SK-N-SH (cell line): ENCODE measurements at regions not wholly inside any gene's neighbourhood (a gene's known extent, or its start where the extent isn't known, plus 50 kb on each side); places are given as distances from the start of the nearest gene placed in this dataset.

ENCODE experiments used
- CTCF ChIA-PET: fragments of 300-600, 350-600 bp; formaldehyde crosslinking; extraction: SDS; loops from one replicate; lab custom pipeline; 2021; lab: Yijun Ruan, JAX
- POLR2A ChIA-PET: fragments of 350-600 bp; sonication (Branson Sonifier 250); formaldehyde crosslinking; extraction: SDS; loops from one replicate; lab custom pipeline; 2020; ENCODE audit warnings: antibody characterized with exemption, inconsistent platforms; lab: Yijun Ruan, JAX
- DNase-seq: peaks from one replicate; pipeline ENCODE4 v3.0.0; 2012
- H2AFZ ChIP-seq: fragments of 200-600 bp; sonication (generic); 2 replicates; pipeline ENCODE4 v1.8.1; 2016; ENCODE audit warnings: antibody characterized with exemption, mild to moderate bottlenecking, low read depth
- H3F3A ChIP-seq: fragments of 200-600 bp; sonication (generic); replicated peaks from 2 replicates; pipeline ENCODE3; 2016; ENCODE audit warnings: antibody characterized with exemption, mild to moderate bottlenecking; ENCODE audit not compliant: insufficient read depth
- H3K27ac ChIP-seq, 2 experiments: fragments of 200-500 bp in 1 of 2; fragments of 200-600 bp in 1 of 2; sonication (Bioruptor generic) in 1 of 2; sonication (generic), shearing (Covaris generic) in 1 of 2; 2 replicates each; pipeline versions ENCODE4 v1.5.1 to v1.6.1; 2014 to 2016; ENCODE audit warnings: low read depth in 2 of 2, inconsistent platforms in 1 of 2, low read length in 1 of 2, mild to moderate bottlenecking in 1 of 2, mixed read lengths in 1 of 2
- H3K27me3 ChIP-seq: fragments of 200-600 bp; sonication (generic), shearing (Covaris generic); 2 replicates; pipeline ENCODE4 v1.6.1; 2016; ENCODE audit warnings: mixed run types; ENCODE audit not compliant: insufficient read depth
- H3K36me3 ChIP-seq, 2 experiments: fragments of 200-500 bp in 1 of 2; fragments of 200-600 bp in 1 of 2; sonication (Bioruptor generic) in 1 of 2; sonication (generic) in 1 of 2; replicated peaks in 1 of 2; 2 replicates each; pipeline versions ENCODE3 to v1.5.1; 2014 to 2016; ENCODE audit warnings: low read length in 1 of 2, mild to moderate bottlenecking in 1 of 2; ENCODE audit not compliant: insufficient read depth in 2 of 2, control insufficient read depth in 1 of 2
- H3K4me1 ChIP-seq, 2 experiments: fragments of 200-500 bp in 1 of 2; fragments of 200-600 bp in 1 of 2; sonication (Bioruptor generic) in 1 of 2; sonication (generic), shearing (Covaris generic) in 1 of 2; 2 replicates each; pipeline versions ENCODE4 v1.5.1 to v1.6.1; 2014 to 2016; ENCODE audit warnings: low read depth in 1 of 2, low read length in 1 of 2, mixed run types in 1 of 2; ENCODE audit not compliant: insufficient read depth in 2 of 2, control insufficient read depth in 1 of 2
- H3K4me2 ChIP-seq: fragments of 200-600 bp; sonication (generic), shearing (Covaris generic); 2 replicates; pipeline ENCODE4 v1.6.1; 2017; ENCODE audit warnings: mixed run types
- H3K4me3 ChIP-seq, 2 experiments: fragments of 200-500 bp in 1 of 2; fragments of 200-600 bp in 1 of 2; sonication (Bioruptor generic) in 1 of 2; sonication (generic), shearing (Covaris generic) in 1 of 2; 2 replicates each; pipeline versions ENCODE4 v1.5.1 to v1.8.1; 2014 to 2016; ENCODE audit warnings: low read depth in 2 of 2, inconsistent platforms in 1 of 2, low read length in 1 of 2, mild to moderate bottlenecking in 1 of 2, mixed read lengths in 1 of 2, moderate library complexity in 1 of 2
- H3K79me2 ChIP-seq: fragments of 200-600 bp; sonication (generic); 2 replicates; pipeline ENCODE4 v1.8.1; 2017; ENCODE audit warnings: mild to moderate bottlenecking; ENCODE audit not compliant: insufficient read depth
- H3K9ac ChIP-seq: fragments of 200-600 bp; sonication (generic); 2 replicates; pipeline ENCODE4 v1.6.1; 2017; ENCODE audit warnings: mixed run types
- H3K9me2 ChIP-seq: fragments of 200-600 bp; sonication (generic); 2 replicates; pipeline ENCODE4 v1.6.1; 2017; ENCODE audit warnings: mixed run types
- H3K9me3 ChIP-seq: fragments of 200-600 bp; sonication (generic); 2 replicates; pipeline ENCODE4 v1.6.1; 2017; ENCODE audit warnings: mixed run types, mild to moderate bottlenecking, moderate library complexity
- H4K20me1 ChIP-seq: fragments of 200-600 bp; sonication (generic); 2 replicates; pipeline ENCODE4 v1.6.1; 2017; ENCODE audit warnings: mild to moderate bottlenecking, mixed run types; ENCODE audit not compliant: insufficient read depth
- CHD2 ChIP-seq: fragments of 150-350 bp; IDR thresholded peaks from 2 replicates; pipeline ENCODE4 v1.6.1; 2018; ENCODE audit warnings: low read length; ENCODE audit not compliant: partially characterized antibody
- EZH2phosphoT487 ChIP-seq: fragments of 200-600 bp; sonication (generic); IDR thresholded peaks from 2 replicates; pipeline ENCODE4 v1.6.1; 2017; ENCODE audit warnings: low read depth, mixed run types, mild to moderate bottlenecking, antibody characterized with exemption, moderate library complexity, borderline replicate concordance
- FOXM1 ChIP-seq: IDR thresholded peaks from 2 replicates; pipeline ENCODE4 v1.4.0; 2012; ENCODE audit warnings: low read depth, mild to moderate bottlenecking
- JUND ChIP-seq: IDR thresholded peaks from 2 replicates; pipeline ENCODE4 v1.4.0; 2012
- RFX5 ChIP-seq: IDR thresholded peaks from 2 replicates; pipeline ENCODE4 v1.6.1; 2012; ENCODE audit warnings: mild to moderate bottlenecking, improper control_type of control experiment, low read length
- RXRA ChIP-seq: IDR thresholded peaks from 2 replicates; pipeline ENCODE4 v1.4.0; 2012; ENCODE audit warnings: low read depth, mild to moderate bottlenecking, borderline replicate concordance
- WGBS: methylation state at CpG from one replicate; pipeline ENCODE4 v1.1.6; 2017; ENCODE audit warnings: low lambda C conversion rate; 5-methylcytosine and 5-hydroxymethylcytosine counted together
- TF ChIP-seq, protein P1 (sequence below): IDR thresholded peaks from 2 replicates; pipeline ENCODE4; 2012
- TF ChIP-seq, protein P2 (sequence below): IDR thresholded peaks from 2 replicates; pipeline ENCODE4 v1.4.0; 2012; ENCODE audit warnings: low read depth
- TF ChIP-seq, protein P3 (sequence below): IDR thresholded peaks from 2 replicates; pipeline ENCODE4 v1.6.1; 2012; ENCODE audit warnings: mild to moderate bottlenecking, low read depth, low read length, moderate library complexity
- TF ChIP-seq, protein P4 (sequence below): fragments of 200-600 bp; sonication (generic); IDR thresholded peaks from 2 replicates; pipeline ENCODE4 v1.6.1; 2017; ENCODE audit warnings: antibody characterized with exemption, mild to moderate bottlenecking, moderate library complexity
- TF ChIP-seq, protein P5 (sequence below): fragments of 150-350 bp; IDR thresholded peaks from 2 replicates; pipeline ENCODE4 v1.6.1; 2017; ENCODE audit warnings: antibody characterized with exemption, low read length, low read depth, borderline replicate concordance

DNA sequence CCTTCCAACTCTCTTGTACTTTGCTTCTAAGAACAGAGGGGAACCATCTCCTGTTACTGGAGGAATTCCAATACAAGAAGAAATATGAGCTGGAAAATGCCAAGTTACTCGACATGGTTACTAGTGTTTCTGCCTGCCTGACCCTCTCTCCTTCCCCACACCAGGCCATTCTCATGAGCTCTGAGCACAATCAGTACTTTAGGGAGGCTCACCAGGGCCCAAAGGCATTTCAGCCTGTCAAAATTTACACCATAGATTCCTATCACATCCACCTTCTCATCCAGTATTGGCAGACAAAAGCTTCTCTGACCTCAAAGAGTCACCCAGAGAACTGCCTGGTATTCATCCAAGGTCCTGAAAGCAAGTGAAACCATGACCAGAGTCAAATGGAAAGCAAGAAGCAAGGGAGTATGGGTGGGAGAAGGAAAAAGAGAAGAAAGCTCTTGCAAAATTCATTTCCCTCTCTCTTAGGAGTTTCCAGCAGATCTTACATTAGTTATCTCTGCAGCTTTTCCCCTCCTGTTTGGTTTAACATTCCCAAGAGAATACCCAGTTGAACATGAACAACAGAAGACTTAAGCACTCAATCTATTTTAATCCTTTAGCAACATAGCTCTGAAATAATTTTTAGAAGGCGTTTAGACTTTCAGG, 58.7 kb upstream of the NCAM1 start (continued):
- TF ChIP-seq, protein P1, sequence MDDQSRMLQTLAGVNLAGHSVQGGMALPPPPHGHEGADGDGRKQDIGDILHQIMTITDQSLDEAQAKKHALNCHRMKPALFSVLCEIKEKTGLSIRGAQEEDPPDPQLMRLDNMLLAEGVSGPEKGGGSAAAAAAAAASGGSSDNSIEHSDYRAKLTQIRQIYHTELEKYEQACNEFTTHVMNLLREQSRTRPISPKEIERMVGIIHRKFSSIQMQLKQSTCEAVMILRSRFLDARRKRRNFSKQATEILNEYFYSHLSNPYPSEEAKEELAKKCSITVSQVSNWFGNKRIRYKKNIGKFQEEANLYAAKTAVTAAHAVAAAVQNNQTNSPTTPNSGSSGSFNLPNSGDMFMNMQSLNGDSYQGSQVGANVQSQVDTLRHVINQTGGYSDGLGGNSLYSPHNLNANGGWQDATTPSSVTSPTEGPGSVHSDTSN, result no peak

DNA sequence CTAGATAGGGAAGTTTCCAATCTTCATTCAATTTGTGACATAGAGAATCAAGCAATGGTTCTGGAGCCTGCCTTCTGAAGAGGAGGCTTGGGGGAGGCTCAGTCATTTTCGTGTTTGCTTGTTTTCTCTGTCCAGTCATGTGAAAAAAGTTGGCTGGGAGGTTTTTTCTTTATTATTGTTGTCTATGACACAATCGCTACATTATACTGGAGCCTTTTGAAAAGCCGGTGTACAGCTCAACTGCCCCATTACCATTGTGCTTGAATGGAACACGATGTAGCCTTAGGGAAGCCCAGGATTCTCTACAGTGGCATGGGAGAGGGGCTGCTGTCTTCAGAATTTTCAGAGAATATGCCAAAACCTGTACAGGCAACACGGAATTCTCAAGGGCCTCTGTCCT, 57.9 kb upstream of the NCAM1 start:
- DNase-seq, result no peak
- no peak overlapping the region for H2AFZ ChIP-seq
- CTCF ChIA-PET, result no interaction called here
- no peak overlapping the region for H3K27ac ChIP-seq
- H3F3A ChIP-seq, result no peaks in the 10 kb centered on the region
- H3K9me3 ChIP-seq, result no peaks in the 10 kb centered on the region
- peaks cover 0 to 3% of the 10 kb centered on the region in 2 experiments; a peak in 1 of 4 replicates for H3K4me1 ChIP-seq
- H3K79me2 ChIP-seq, result no peaks in the 10 kb centered on the region
- H3K27me3 ChIP-seq, result no peaks in the 10 kb centered on the region; the same call in 1 of the 2 replicates
- no peaks in the 10 kb centered on the region for H3K9me2 ChIP-seq
- H3K36me3 ChIP-seq, result no peaks in the 10 kb centered on the region
- H4K20me1 ChIP-seq, result no peaks in the 10 kb centered on the region
- POLR2A ChIA-PET, result no interaction called here
- 41% methylated on average over 5 of the region's 5 CpGs for WGBS
- TF ChIP-seq, protein P2, sequence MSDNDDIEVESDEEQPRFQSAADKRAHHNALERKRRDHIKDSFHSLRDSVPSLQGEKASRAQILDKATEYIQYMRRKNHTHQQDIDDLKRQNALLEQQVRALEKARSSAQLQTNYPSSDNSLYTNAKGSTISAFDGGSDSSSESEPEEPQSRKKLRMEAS, result no peak
- no peak for TF ChIP-seq EZH2phosphoT487
- TF ChIP-seq RXRA, result no peak
- no peak for TF ChIP-seq RFX5
- no peak for TF ChIP-seq JUND
- TF ChIP-seq CHD2, result no peak
- TF ChIP-seq, protein P3, sequence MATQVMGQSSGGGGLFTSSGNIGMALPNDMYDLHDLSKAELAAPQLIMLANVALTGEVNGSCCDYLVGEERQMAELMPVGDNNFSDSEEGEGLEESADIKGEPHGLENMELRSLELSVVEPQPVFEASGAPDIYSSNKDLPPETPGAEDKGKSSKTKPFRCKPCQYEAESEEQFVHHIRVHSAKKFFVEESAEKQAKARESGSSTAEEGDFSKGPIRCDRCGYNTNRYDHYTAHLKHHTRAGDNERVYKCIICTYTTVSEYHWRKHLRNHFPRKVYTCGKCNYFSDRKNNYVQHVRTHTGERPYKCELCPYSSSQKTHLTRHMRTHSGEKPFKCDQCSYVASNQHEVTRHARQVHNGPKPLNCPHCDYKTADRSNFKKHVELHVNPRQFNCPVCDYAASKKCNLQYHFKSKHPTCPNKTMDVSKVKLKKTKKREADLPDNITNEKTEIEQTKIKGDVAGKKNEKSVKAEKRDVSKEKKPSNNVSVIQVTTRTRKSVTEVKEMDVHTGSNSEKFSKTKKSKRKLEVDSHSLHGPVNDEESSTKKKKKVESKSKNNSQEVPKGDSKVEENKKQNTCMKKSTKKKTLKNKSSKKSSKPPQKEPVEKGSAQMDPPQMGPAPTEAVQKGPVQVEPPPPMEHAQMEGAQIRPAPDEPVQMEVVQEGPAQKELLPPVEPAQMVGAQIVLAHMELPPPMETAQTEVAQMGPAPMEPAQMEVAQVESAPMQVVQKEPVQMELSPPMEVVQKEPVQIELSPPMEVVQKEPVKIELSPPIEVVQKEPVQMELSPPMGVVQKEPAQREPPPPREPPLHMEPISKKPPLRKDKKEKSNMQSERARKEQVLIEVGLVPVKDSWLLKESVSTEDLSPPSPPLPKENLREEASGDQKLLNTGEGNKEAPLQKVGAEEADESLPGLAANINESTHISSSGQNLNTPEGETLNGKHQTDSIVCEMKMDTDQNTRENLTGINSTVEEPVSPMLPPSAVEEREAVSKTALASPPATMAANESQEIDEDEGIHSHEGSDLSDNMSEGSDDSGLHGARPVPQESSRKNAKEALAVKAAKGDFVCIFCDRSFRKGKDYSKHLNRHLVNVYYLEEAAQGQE, result no peak
- TF ChIP-seq, protein P4, sequence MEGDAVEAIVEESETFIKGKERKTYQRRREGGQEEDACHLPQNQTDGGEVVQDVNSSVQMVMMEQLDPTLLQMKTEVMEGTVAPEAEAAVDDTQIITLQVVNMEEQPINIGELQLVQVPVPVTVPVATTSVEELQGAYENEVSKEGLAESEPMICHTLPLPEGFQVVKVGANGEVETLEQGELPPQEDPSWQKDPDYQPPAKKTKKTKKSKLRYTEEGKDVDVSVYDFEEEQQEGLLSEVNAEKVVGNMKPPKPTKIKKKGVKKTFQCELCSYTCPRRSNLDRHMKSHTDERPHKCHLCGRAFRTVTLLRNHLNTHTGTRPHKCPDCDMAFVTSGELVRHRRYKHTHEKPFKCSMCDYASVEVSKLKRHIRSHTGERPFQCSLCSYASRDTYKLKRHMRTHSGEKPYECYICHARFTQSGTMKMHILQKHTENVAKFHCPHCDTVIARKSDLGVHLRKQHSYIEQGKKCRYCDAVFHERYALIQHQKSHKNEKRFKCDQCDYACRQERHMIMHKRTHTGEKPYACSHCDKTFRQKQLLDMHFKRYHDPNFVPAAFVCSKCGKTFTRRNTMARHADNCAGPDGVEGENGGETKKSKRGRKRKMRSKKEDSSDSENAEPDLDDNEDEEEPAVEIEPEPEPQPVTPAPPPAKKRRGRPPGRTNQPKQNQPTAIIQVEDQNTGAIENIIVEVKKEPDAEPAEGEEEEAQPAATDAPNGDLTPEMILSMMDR, result no peak
- TF ChIP-seq, protein P5, sequence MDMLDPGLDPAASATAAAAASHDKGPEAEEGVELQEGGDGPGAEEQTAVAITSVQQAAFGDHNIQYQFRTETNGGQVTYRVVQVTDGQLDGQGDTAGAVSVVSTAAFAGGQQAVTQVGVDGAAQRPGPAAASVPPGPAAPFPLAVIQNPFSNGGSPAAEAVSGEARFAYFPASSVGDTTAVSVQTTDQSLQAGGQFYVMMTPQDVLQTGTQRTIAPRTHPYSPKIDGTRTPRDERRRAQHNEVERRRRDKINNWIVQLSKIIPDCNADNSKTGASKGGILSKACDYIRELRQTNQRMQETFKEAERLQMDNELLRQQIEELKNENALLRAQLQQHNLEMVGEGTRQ, result no peak
- TF ChIP-seq FOXM1, result no peak
- no peak overlapping the region for H3K9ac ChIP-seq
- no peak overlapping the region for H3K4me2 ChIP-seq
- H3K4me3 ChIP-seq, result no peak overlapping the region
